ENCODE measurements at regions not wholly inside any gene's neighbourhood (a gene's known extent, or its start where the extent isn't known, plus 50 kb on each side); places are given as distances from the start of the nearest gene placed in this dataset.

GRCh38 chr11:14579646-14580045 lies 59.5 kb upstream of the PSMA1 start:
- Histone ChIP-seq H3K79me2 (ENCODE audit: insufficient read depth, low read length) (no peaks in the 10 kb centered on the region), H3K27ac (ENCODE audit: low read depth, low read length) (no peak overlapping the region), H3K9me3 (ENCODE audit: control insufficient read depth in 1 of 2, insufficient read depth in 1 of 2, low read depth in 1 of 2, low read length in 2 of 2) (no peaks in the 10 kb centered on the region), H3K4me2 (ENCODE audit: low read length) (no peak overlapping the region), H3K9me2 (ENCODE audit: insufficient read depth) (no peaks in the 10 kb centered on the region), H3K9ac (ENCODE audit: low read length) (no peak overlapping the region), H4K20me1 (ENCODE audit: insufficient read depth) (no peaks in the 10 kb centered on the region), H3K4me3 (replicated peaks in 1 of 2; ENCODE audit: low read depth in 1 of 2, low read length in 2 of 2) (no peak overlapping the region), H3K4me1 (ENCODE audit: control insufficient read depth in 1 of 2, insufficient read depth in 2 of 2, low read length in 2 of 2) (peaks cover 0 to 7% of the 10 kb centered on the region in 2 experiments; a peak in 2 of 4 replicates), H3K36me3 (ENCODE audit: control insufficient read depth in 1 of 2, insufficient read depth in 2 of 2, low read length in 2 of 2) (no peaks in the 10 kb centered on the region), H2AFZ (ENCODE audit: low read depth, low read length, poor library complexity, severe bottlenecking) (no peak overlapping the region), H3K27me3 (ENCODE audit: insufficient read depth, low read length) (no peaks in the 10 kb centered on the region)
- ChIA-PET RAD21 (ENCODE audit: low non-redundant PET in 1 of 2, low total read pairs in 2 of 2, uncharacterized antibody in 2 of 2, unreplicated experiment in 2 of 2) (no interaction called here), CTCF (no interaction called here), POLR2A (no interaction called here)
- DNase-seq (ENCODE audit: low read depth, low spot score) (no peak), ATAC-seq (no peak)
- no TSS peak for BruUV-seq (replicated peaks)
- intact Hi-C loops (cut with micrococcal nuclease): no loop called here
- TF ChIP-seq CTCF (IDR thresholded peaks at IDR 0.05 in 2 of 3, conservative IDR thresholded peaks at IDR 0.05 in 1 of 3; ENCODE audit: borderline replicate concordance in 1 of 3, insufficient read depth in 1 of 3, low read depth in 2 of 3, low read length in 2 of 3): no peak
- TF ChIP-seq, protein P1, sequence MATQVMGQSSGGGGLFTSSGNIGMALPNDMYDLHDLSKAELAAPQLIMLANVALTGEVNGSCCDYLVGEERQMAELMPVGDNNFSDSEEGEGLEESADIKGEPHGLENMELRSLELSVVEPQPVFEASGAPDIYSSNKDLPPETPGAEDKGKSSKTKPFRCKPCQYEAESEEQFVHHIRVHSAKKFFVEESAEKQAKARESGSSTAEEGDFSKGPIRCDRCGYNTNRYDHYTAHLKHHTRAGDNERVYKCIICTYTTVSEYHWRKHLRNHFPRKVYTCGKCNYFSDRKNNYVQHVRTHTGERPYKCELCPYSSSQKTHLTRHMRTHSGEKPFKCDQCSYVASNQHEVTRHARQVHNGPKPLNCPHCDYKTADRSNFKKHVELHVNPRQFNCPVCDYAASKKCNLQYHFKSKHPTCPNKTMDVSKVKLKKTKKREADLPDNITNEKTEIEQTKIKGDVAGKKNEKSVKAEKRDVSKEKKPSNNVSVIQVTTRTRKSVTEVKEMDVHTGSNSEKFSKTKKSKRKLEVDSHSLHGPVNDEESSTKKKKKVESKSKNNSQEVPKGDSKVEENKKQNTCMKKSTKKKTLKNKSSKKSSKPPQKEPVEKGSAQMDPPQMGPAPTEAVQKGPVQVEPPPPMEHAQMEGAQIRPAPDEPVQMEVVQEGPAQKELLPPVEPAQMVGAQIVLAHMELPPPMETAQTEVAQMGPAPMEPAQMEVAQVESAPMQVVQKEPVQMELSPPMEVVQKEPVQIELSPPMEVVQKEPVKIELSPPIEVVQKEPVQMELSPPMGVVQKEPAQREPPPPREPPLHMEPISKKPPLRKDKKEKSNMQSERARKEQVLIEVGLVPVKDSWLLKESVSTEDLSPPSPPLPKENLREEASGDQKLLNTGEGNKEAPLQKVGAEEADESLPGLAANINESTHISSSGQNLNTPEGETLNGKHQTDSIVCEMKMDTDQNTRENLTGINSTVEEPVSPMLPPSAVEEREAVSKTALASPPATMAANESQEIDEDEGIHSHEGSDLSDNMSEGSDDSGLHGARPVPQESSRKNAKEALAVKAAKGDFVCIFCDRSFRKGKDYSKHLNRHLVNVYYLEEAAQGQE (IDR thresholded peaks at IDR 0.05; ENCODE audit: low read depth): no peak
- no peak for TF ChIP-seq CBX3 (IDR thresholded peaks at IDR 0.05; ENCODE audit: low read depth)
- no peak for TF ChIP-seq CEBPB (IDR thresholded peaks at IDR 0.05; ENCODE audit: low read depth)
- TF ChIP-seq POLR2A (IDR thresholded peaks at IDR 0.05; ENCODE audit: borderline replicate concordance, extremely low read depth, insufficient read depth, insufficient read length): no peak

Data from HCT116 (cell line).